ENCODE measurements at regions not wholly inside any gene's neighbourhood (a gene's known extent, or its start where the extent isn't known, plus 50 kb on each side); places are given as distances from the start of the nearest gene placed in this dataset.

DNA sequence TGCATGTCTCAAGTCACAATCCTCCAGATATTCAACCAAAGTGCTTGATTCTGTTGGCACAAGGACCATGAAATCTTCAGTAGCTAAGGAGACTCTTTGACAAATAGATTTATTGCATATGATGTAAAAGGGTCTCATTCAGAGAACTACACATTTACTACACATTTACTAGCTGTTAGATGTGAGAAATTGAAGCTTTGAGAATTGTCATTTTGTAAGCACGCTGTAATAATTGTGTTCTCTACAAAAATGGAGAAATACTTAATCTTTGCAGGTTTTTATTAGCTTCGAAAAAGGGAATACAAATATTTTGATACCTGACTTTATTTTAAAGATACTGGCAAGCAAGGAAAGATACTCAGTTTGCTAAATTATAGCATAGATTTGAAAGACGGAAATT, 70.2 kb upstream of the CHD2 start:
- Histone ChIP-seq H3K36me3 (ENCODE audit: control insufficient read depth, insufficient read depth, low read length) (no peaks in the 10 kb centered on the region), H3K27me3 (ENCODE audit: control insufficient read depth, insufficient read depth, low read length) (no peaks in the 10 kb centered on the region), H3K4me3 (ENCODE audit: low read depth, low read length) (no peak overlapping the region)
- no peak for FAIRE-seq
- TF ChIP-seq, protein P1, sequence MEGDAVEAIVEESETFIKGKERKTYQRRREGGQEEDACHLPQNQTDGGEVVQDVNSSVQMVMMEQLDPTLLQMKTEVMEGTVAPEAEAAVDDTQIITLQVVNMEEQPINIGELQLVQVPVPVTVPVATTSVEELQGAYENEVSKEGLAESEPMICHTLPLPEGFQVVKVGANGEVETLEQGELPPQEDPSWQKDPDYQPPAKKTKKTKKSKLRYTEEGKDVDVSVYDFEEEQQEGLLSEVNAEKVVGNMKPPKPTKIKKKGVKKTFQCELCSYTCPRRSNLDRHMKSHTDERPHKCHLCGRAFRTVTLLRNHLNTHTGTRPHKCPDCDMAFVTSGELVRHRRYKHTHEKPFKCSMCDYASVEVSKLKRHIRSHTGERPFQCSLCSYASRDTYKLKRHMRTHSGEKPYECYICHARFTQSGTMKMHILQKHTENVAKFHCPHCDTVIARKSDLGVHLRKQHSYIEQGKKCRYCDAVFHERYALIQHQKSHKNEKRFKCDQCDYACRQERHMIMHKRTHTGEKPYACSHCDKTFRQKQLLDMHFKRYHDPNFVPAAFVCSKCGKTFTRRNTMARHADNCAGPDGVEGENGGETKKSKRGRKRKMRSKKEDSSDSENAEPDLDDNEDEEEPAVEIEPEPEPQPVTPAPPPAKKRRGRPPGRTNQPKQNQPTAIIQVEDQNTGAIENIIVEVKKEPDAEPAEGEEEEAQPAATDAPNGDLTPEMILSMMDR (IDR thresholded peaks at IDR 0.05; ENCODE audit: insufficient read depth, low read length, severe bottlenecking), result no peak
- no peak for DNase-seq (ENCODE audit: low read depth)

DNA sequence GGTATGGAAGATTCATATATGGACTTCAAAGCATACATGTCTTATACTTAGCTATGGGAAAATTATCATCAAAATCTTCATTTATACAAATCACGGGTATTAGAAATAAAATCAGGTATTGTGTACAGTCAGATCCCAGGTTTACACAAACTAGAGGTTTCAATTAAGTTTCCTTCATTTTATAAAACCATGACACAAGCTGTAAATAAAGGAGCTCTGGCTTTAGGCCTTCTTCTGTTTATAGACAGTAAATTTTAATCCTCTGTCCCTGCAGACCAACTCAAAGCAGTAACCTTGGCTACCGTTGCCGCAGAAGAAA, 68.8 kb upstream of the CHD2 start:
- no peaks in the 10 kb centered on the region for H3K36me3 ChIP-seq (ENCODE audit: control insufficient read depth, insufficient read depth, low read length)
- FAIRE-seq, result no peak

DNA sequence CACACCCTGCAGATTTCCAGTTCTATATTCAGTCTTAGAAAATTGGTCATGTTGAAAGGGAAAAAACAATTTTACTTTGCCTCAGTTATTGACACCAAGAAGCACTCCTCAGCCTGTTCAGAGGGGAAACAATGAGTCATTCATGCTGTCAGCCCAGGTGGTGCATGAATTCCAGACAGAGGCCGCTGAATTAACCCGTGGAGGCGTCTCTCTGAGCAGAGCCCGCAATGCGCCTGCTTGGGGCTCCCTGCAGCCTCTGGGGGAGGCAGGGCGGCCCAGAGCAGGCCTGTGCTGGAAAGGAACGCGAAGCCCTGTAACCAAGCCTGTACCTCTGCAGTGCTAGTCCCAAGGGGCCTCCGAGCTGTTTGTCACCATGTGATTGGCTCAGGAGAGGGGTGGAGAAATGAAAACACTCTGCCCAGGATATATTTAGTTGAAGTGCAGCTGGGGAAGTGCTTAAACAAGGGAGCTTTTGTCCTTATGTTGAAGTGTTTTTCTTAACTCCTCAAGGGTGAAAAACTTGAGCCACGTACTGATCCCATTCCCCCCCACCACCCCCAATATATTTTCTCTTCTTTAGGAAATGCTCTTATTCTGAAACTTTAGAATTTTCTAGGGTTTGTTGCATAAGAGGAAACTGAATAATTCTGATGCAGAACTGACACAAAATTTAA, 68.3 kb upstream of the CHD2 start:
- DNase-seq (ENCODE audit: low read depth) (peak; percentile 97), FAIRE-seq (no peak)
- no peaks in the 10 kb centered on the region for H3K36me3 ChIP-seq (ENCODE audit: control insufficient read depth, insufficient read depth, low read length)
- TF ChIP-seq, protein P1 (IDR thresholded peaks at IDR 0.05; ENCODE audit: insufficient read depth, low read length, severe bottlenecking), result no peak
- peak overlapping the region; percentile 3 for H3K4me3 ChIP-seq (ENCODE audit: low read depth, low read length)
- H3K27me3 ChIP-seq (ENCODE audit: control insufficient read depth, insufficient read depth, low read length), result no peaks in the 10 kb centered on the region

More for the DNA sequence above, 68.8 kb upstream of the CHD2 start:
- Histone ChIP-seq H3K27me3 (ENCODE audit: control insufficient read depth, insufficient read depth, low read length) (no peaks in the 10 kb centered on the region), H3K4me3 (ENCODE audit: low read depth, low read length) (no peak overlapping the region)
- DNase-seq (ENCODE audit: low read depth), result no peak
- TF ChIP-seq, protein P1 (IDR thresholded peaks at IDR 0.05; ENCODE audit: insufficient read depth, low read length, severe bottlenecking), result no peak

DNA sequence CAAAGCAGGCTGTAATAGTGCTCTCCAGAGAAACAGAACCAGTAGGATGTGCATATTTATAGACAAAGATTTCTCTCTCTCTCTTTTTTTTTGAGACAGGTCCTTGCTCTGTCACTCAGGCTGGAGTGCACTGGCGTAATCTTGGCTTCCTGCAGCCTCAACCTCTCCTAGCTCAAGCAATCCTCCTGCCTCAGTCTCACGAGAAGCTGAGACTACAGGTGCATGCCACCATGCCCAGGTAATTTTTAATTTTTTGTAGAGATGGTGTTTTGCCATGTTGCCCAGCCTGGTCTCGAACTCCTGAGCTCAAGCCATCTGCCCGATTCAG, 67.1 kb upstream of the CHD2 start:
- TF ChIP-seq, protein P1 (IDR thresholded peaks at IDR 0.05; ENCODE audit: insufficient read depth, low read length, severe bottlenecking), result no peak
- Histone ChIP-seq H3K36me3 (ENCODE audit: control insufficient read depth, insufficient read depth, low read length) (no peaks in the 10 kb centered on the region), H3K4me3 (ENCODE audit: low read depth, low read length) (no peak overlapping the region), H3K27me3 (ENCODE audit: control insufficient read depth, insufficient read depth, low read length) (no peaks in the 10 kb centered on the region)
- FAIRE-seq (no peak), DNase-seq (ENCODE audit: low read depth) (no peak)

DNA sequence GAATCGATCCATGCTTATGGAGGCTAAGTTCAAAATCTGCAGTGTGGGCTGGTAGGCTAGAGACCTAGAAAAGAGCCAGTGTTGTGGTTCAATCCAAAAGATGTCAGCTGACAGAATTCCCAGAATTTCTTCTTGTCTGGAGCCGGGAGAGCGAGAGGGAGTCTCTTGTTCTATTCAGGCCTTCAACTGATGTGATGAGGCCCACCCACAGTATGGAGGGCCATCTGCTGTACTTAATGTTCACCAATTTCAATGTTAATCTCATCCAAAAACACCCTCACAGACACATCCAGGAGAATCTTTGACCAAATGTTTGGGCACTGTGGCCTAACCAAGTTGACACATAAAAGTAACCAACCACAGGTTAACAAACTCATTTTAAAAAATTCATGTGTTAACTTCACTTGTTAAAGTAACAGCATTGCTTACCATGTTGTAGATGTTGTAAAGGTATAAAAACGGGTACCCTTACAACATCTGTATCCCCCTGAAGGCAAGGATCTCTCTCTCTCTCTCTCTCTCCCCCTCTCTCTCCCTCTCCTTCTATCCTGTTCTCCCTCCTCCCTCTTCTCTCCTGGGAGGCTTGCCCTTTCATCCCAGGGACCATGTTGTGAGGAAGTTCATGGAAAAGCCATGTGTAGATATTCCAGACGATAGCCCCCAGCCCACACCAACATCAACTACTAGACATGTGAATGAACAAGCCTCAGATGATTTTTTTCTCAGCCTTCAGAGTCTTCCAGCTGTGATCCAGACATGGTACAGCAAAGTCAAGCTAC, 66.4 kb upstream of the CHD2 start:
- DNase-seq (ENCODE audit: low read depth) (no peak), FAIRE-seq (no peak)
- no peak overlapping the region for H3K4me3 ChIP-seq (ENCODE audit: low read depth, low read length)
- H3K36me3 ChIP-seq (ENCODE audit: control insufficient read depth, insufficient read depth, low read length), result no peaks in the 10 kb centered on the region
- TF ChIP-seq, protein P1 (IDR thresholded peaks at IDR 0.05; ENCODE audit: insufficient read depth, low read length, severe bottlenecking), result no peak
- H3K27me3 ChIP-seq (ENCODE audit: control insufficient read depth, insufficient read depth, low read length), result no peaks in the 10 kb centered on the region
